ENCODE measurements at regions not wholly inside any gene's neighbourhood (a gene's known extent, or its start where the extent isn't known, plus 50 kb on each side); places are given as distances from the start of the nearest gene placed in this dataset.

DNA sequence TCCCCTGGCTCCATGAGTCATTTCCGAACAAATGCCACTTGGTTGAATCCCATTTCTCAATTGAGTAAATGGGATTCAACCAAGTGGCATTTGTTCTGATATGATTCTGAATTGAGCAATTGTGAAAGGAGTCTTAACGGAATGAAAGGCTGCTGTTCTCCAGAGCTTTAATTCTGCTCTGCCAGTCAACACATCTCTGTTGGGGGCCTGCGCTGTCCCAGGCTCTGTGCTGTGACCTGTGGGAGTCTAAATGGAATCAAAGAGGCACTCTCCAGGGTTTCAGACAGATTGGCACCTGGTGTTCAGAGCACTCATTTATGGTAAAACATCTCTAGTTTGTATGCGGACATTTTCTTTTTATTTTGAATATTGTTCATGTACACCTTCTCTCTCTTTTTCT is 126.2 kb downstream of the WSCD1 start:
- no peak overlapping the region for H2AFZ ChIP-seq (ENCODE audit: low read depth, low read length)
- no TSS peak for BruUV-seq (replicated peaks)
- dilution Hi-C loops (cut with MboI; ENCODE audit: extremely low pct_ligation_motif_present, low sequenced_read_pairs) (no loop called here), intact Hi-C loops (cut with micrococcal nuclease) (no loop called here)
- FAIRE-seq, result no peak
- H3K4me1 ChIP-seq (ENCODE audit: control insufficient read depth, extremely low read depth, insufficient read depth, low read length), result peaks cover 11% of the 10 kb centered on the region
- ChIA-PET CTCF (interaction anchor here (1.1 to 2.6 kb wide), 3 partner anchors 17 to 135 kb away, joined by 3 to 10 read pairs (median 3); no protein-coding TSS in a partner anchor), POLR2A (no interaction called here)
- H3K9me3 ChIP-seq (replicated peaks; ENCODE audit: control insufficient read depth, insufficient read depth, low read length), result no peaks in the 10 kb centered on the region
- no peak overlapping the region for H3K4me2 ChIP-seq (ENCODE audit: insufficient read depth, low read length)
- H3K79me2 ChIP-seq (ENCODE audit: control insufficient read depth, insufficient read depth, low read length), result no peaks in the 10 kb centered on the region
- TF ChIP-seq POLR2A (IDR thresholded peaks at IDR 0.05; ENCODE audit: low read depth, low read length) (no peak), POLR2AphosphoS5 (IDR thresholded peaks at IDR 0.05; ENCODE audit: insufficient read depth, low read depth, low read length) (no peak), MYC (IDR thresholded peaks at IDR 0.05; ENCODE audit: low read depth, low read length) (no peak), EZH2 (IDR thresholded peaks at IDR 0.05; ENCODE audit: borderline replicate concordance, low read depth, low read length, severe bottlenecking) (no peak), GATA2 (IDR thresholded peaks at IDR 0.05; ENCODE audit: insufficient read depth, insufficient read length, low read depth, low read length) (no peak), JUN (IDR thresholded peaks at IDR 0.05; ENCODE audit: borderline replicate concordance, insufficient read depth, insufficient read length, low read depth) (no peak), FOS (IDR thresholded peaks at IDR 0.05; ENCODE audit: borderline replicate concordance, insufficient read depth, low read length) (no peak)
- TF ChIP-seq, protein P1, sequence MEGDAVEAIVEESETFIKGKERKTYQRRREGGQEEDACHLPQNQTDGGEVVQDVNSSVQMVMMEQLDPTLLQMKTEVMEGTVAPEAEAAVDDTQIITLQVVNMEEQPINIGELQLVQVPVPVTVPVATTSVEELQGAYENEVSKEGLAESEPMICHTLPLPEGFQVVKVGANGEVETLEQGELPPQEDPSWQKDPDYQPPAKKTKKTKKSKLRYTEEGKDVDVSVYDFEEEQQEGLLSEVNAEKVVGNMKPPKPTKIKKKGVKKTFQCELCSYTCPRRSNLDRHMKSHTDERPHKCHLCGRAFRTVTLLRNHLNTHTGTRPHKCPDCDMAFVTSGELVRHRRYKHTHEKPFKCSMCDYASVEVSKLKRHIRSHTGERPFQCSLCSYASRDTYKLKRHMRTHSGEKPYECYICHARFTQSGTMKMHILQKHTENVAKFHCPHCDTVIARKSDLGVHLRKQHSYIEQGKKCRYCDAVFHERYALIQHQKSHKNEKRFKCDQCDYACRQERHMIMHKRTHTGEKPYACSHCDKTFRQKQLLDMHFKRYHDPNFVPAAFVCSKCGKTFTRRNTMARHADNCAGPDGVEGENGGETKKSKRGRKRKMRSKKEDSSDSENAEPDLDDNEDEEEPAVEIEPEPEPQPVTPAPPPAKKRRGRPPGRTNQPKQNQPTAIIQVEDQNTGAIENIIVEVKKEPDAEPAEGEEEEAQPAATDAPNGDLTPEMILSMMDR (IDR thresholded peaks at IDR 0.05; ENCODE audit: extremely low read depth in 1 of 2, insufficient read depth in 1 of 2, low read depth in 1 of 2, low read length in 2 of 2), result no peak
- TF ChIP-seq, protein P2, sequence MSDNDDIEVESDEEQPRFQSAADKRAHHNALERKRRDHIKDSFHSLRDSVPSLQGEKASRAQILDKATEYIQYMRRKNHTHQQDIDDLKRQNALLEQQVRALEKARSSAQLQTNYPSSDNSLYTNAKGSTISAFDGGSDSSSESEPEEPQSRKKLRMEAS (IDR thresholded peaks at IDR 0.05; ENCODE audit: insufficient read depth, insufficient read length), result no peak
- H3K27ac ChIP-seq (ENCODE audit: insufficient read depth, low read depth, low read length), result no peak overlapping the region
- no peak overlapping the region for H3K4me3 ChIP-seq (replicated peaks in 1 of 3; ENCODE audit: insufficient read depth in 1 of 3, low read depth in 1 of 3, low read length in 3 of 3)
- no peaks in the 10 kb centered on the region for H3K36me3 ChIP-seq (ENCODE audit: control insufficient read depth in 2 of 2, extremely low read depth in 1 of 2, insufficient read depth in 2 of 2, low read length in 2 of 2)
- DNase-seq (ENCODE audit: low read depth, low spot score), result no peak
- H4K20me1 ChIP-seq (replicated peaks; ENCODE audit: control insufficient read depth, extremely low read depth, insufficient read depth, low read length), result no peaks in the 10 kb centered on the region
- no peaks in the 10 kb centered on the region for H3K9me1 ChIP-seq (replicated peaks; ENCODE audit: control insufficient read depth, extremely low read depth, insufficient read depth, low read length)
- H3K9ac ChIP-seq (replicated peaks; ENCODE audit: extremely low read depth, insufficient read depth, low read length), result no peak overlapping the region
- H3K27me3 ChIP-seq (ENCODE audit: control insufficient read depth in 2 of 2, insufficient read depth in 2 of 2, low read length in 2 of 2), result no peaks in the 10 kb centered on the region
